Smooth muscle cell (in vitro differentiated cells): ENCODE measurements at regions not wholly inside any gene's neighbourhood (a gene's known extent, or its start where the extent isn't known, plus 50 kb on each side); places are given as distances from the start of the nearest gene placed in this dataset.

Experiments used
- DNase-seq: peaks from one replicate; lab custom pipeline; 2025; ENCODE audit not compliant: unreplicated experiment; lab: John Stamatoyannopoulos, UW
- H2AFZ ChIP-seq: fragments of 200-600 bp; sonication (generic); 2 replicates; pipeline ENCODE4 v1.6.0; 2016; ENCODE audit warnings: antibody characterized with exemption, low read depth, mild to moderate bottlenecking
- H3F3A ChIP-seq: fragments of 200-600 bp; sonication (generic); 2 replicates; pipeline ENCODE4 v1.6.0; 2017; ENCODE audit warnings: antibody characterized with exemption, low read depth
- H3K27ac ChIP-seq: fragments of 200-600 bp; sonication (generic); 2 replicates; pipeline ENCODE4 v1.5.1; 2016; ENCODE audit warnings: low read depth, mild to moderate bottlenecking
- H3K27me3 ChIP-seq: fragments of 200-600 bp; sonication (generic); 2 replicates; pipeline ENCODE4 v1.6.1; 2016; ENCODE audit warnings: low read depth, mild to moderate bottlenecking
- H3K36me3 ChIP-seq: fragments of 200-600 bp; sonication (generic); 2 replicates; pipeline ENCODE4 v1.5.1; 2016; ENCODE audit warnings: low read depth
- H3K4me1 ChIP-seq: fragments of 200-600 bp; sonication (generic); 2 replicates; pipeline ENCODE4 v1.5.1; 2016; ENCODE audit warnings: low read depth
- H3K4me2 ChIP-seq: fragments of 200-600 bp; sonication (generic); 2 replicates; pipeline ENCODE4 v1.6.0; 2016; ENCODE audit warnings: mild to moderate bottlenecking
- H3K4me3 ChIP-seq: fragments of 200-600 bp; sonication (generic); 2 replicates; pipeline ENCODE4 v1.5.1; 2016; ENCODE audit warnings: mild to moderate bottlenecking
- H3K79me2 ChIP-seq: fragments of 200-600 bp; sonication (generic); 2 replicates; pipeline ENCODE4 v1.6.0; 2016; ENCODE audit warnings: low read depth, mild to moderate bottlenecking
- H3K9ac ChIP-seq: fragments of 200-600 bp; sonication (generic); 2 replicates; pipeline ENCODE4 v1.6.0; 2016; ENCODE audit warnings: low read depth
- H3K9me3 ChIP-seq: fragments of 200-600 bp; sonication (generic); replicated peaks from 2 replicates; pipeline ENCODE4 v1.5.1; 2016; ENCODE audit warnings: low read depth
- H4K20me1 ChIP-seq: fragments of 200-600 bp; sonication (generic); 2 replicates; pipeline ENCODE4 v1.6.0; 2016; ENCODE audit warnings: low read depth
- WGBS: methylation state at CpG from one replicate; pipeline ENCODE4 v1.1.7; 2016; ENCODE audit warnings: low lambda C conversion rate; 5-methylcytosine and 5-hydroxymethylcytosine counted together
- TF ChIP-seq, protein P1 (sequence below): fragments of 200-600 bp; sonication (generic); IDR thresholded peaks from 2 replicates; pipeline ENCODE4 v1.5.1; 2017; ENCODE audit warnings: borderline replicate concordance, mild to moderate bottlenecking, antibody characterized with exemption; ENCODE audit not compliant: insufficient read depth, poor library complexity, severe bottlenecking

DNA sequence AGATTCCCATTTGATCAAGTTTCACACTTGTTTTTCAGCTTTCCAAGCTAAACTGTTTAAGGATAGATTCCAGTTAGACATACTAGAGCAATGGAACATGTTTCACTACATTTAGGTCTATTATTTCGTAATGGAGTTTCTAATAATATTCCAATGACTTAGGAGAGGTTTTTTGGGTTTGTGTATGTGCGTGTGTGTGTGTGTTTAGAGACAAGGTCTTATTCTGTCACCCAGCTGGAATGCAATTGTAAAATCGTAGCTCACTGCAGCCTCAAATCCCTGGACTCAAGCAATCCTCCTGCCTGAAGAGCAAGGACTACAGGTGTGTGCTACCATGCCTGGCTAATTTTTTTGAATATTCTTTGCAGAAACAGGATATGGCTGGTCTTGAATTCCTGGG, 426.3 kb downstream of the ZFHX3 start:
- no peak overlapping the region for H3K4me3 ChIP-seq
- H2AFZ ChIP-seq: no peak overlapping the region
- TF ChIP-seq, protein P1, sequence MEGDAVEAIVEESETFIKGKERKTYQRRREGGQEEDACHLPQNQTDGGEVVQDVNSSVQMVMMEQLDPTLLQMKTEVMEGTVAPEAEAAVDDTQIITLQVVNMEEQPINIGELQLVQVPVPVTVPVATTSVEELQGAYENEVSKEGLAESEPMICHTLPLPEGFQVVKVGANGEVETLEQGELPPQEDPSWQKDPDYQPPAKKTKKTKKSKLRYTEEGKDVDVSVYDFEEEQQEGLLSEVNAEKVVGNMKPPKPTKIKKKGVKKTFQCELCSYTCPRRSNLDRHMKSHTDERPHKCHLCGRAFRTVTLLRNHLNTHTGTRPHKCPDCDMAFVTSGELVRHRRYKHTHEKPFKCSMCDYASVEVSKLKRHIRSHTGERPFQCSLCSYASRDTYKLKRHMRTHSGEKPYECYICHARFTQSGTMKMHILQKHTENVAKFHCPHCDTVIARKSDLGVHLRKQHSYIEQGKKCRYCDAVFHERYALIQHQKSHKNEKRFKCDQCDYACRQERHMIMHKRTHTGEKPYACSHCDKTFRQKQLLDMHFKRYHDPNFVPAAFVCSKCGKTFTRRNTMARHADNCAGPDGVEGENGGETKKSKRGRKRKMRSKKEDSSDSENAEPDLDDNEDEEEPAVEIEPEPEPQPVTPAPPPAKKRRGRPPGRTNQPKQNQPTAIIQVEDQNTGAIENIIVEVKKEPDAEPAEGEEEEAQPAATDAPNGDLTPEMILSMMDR: no peak
- H3K4me2 ChIP-seq: no peak overlapping the region
- H3K4me1 ChIP-seq: peaks cover 6% of the 10 kb centered on the region
- H3K27ac ChIP-seq: no peak overlapping the region
- H3K9me3 ChIP-seq: no peaks in the 10 kb centered on the region
- no peaks in the 10 kb centered on the region for H4K20me1 ChIP-seq
- H3K27me3 ChIP-seq: no peaks in the 10 kb centered on the region
- H3K36me3 ChIP-seq: no peaks in the 10 kb centered on the region
- H3K9ac ChIP-seq: no peak overlapping the region
- WGBS: 83% methylated on average over 3 of the region's 3 CpGs
- H3K79me2 ChIP-seq: no peaks in the 10 kb centered on the region
- no peak for DNase-seq
- no peaks in the 10 kb centered on the region for H3F3A ChIP-seq

DNA sequence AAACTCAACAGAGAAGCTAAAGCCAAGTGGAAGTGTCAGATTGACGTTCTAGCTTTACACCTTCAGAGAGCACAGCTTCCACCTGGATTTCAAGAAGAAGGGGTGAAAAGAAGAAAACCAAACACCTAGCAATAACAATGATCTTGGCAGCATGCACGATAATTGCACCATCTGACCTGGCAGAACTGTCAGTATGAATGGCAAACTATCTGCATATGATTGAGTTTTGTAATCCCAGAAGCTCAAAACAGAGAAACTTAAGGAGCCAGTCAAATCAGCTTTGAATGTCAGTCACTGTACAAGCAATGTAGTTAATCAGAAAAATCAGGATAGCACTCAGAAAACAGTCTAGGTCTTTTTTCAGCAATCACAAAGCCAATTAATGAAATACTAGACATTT, 427.1 kb downstream of the ZFHX3 start:
- Histone ChIP-seq H3K27ac (no peak overlapping the region), H4K20me1 (no peaks in the 10 kb centered on the region), H3K4me2 (no peak overlapping the region), H3K9ac (no peak overlapping the region), H3F3A (no peaks in the 10 kb centered on the region), H3K4me3 (no peak overlapping the region), H3K4me1 (no peaks in the 10 kb centered on the region), H3K36me3 (no peaks in the 10 kb centered on the region), H3K79me2 (no peaks in the 10 kb centered on the region), H3K9me3 (no peaks in the 10 kb centered on the region), H2AFZ (no peak overlapping the region), H3K27me3 (no peaks in the 10 kb centered on the region)
- TF ChIP-seq, protein P1: no peak
- WGBS: 91% methylated on average over 2 of the region's 2 CpGs
- DNase-seq: no peak

DNA sequence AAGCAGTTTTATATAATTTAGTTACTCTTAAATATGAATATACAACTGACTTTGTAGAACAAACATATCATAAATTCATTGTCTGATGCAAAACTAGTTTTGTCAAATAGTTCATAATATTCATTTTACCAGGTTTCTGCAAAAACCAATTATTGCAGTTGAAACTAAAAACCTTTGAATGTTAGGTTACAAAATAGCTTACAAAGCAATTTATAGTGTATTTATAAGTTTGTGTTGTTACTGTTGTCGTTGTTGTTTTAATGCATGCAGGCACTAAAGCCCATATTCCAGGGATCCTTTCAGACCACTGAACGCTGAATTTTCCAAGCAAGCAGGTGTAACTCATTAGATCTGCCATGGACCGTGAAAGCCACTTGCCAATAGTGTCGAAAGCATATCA, 427.6 kb downstream of the ZFHX3 start:
- H2AFZ ChIP-seq: no peak overlapping the region
- no peaks in the 10 kb centered on the region for H3F3A ChIP-seq
- H3K4me3 ChIP-seq: no peak overlapping the region
- TF ChIP-seq, protein P1: no peak
- WGBS: 100% methylated on average over 4 of the region's 4 CpGs
- no peaks in the 10 kb centered on the region for H3K36me3 ChIP-seq
- no peaks in the 10 kb centered on the region for H3K79me2 ChIP-seq
- no peak for DNase-seq
- no peaks in the 10 kb centered on the region for H3K9me3 ChIP-seq
- no peak overlapping the region for H3K27ac ChIP-seq
- H3K4me1 ChIP-seq: no peaks in the 10 kb centered on the region
- no peaks in the 10 kb centered on the region for H4K20me1 ChIP-seq
- no peak overlapping the region for H3K4me2 ChIP-seq
- H3K27me3 ChIP-seq: no peaks in the 10 kb centered on the region
- no peak overlapping the region for H3K9ac ChIP-seq

DNA sequence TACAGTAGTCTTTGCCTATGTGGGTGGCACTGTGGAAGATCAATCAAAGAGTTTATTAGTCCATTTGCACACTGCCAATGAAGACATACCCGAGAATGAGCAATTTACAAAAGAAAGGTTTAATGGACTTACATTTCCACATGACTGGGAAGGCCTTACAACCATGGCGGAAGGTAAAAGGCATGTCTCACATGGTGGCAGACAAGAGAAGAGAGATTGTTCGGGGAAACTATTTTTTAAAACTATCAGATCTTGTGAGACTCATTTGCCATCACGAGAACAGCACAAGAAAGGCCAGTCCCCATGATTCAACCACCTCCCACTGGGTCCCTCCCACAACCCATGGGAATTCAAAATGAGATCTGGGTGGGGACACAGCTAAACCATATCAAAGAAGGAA, 432.1 kb downstream of the ZFHX3 start:
- H3K36me3 ChIP-seq: no peaks in the 10 kb centered on the region
- H3K4me2 ChIP-seq: no peak overlapping the region
- H3K9ac ChIP-seq: no peak overlapping the region
- no peak overlapping the region for H2AFZ ChIP-seq
- H3K79me2 ChIP-seq: no peaks in the 10 kb centered on the region
- no peak overlapping the region for H3K4me3 ChIP-seq
- H3K4me1 ChIP-seq: no peaks in the 10 kb centered on the region
- no peak for DNase-seq
- H3K9me3 ChIP-seq: no peaks in the 10 kb centered on the region
- WGBS: 94% methylated on average over 4 of the region's 4 CpGs
- no peaks in the 10 kb centered on the region for H3K27me3 ChIP-seq
- no peak overlapping the region for H3K27ac ChIP-seq
- TF ChIP-seq, protein P1: no peak
- H4K20me1 ChIP-seq: no peaks in the 10 kb centered on the region
- no peaks in the 10 kb centered on the region for H3F3A ChIP-seq
